Naive thymus-derived CD4-positive, alpha-beta T cell (primary cell): ENCODE measurements at regions not wholly inside any gene's neighbourhood (a gene's known extent, or its start where the extent isn't known, plus 50 kb on each side); places are given as distances from the start of the nearest gene placed in this dataset.

Experiments
- ATAC-seq: fragments of 150-1000 bp; cut with Tn5 transposase; 2 replicates; pipeline ENCODE4 v1.10.0; 2021; ENCODE audit warnings: mild to moderate bottlenecking, moderate library complexity
- CTCF ChIA-PET: fragments of 350-600 bp; sonication (Branson Sonifier 250); formaldehyde crosslinking; loops from one replicate; lab custom pipeline; 2021; ENCODE audit warnings: antibody characterized with exemption; lab: Charles Lee
- POLR2A ChIA-PET: fragments of 350-600 bp; sonication (Branson Sonifier 250); formaldehyde crosslinking; loops from one replicate; lab custom pipeline; 2021; ENCODE audit warnings: antibody characterized with exemption, inconsistent platforms; lab: Charles Lee
- DNase-seq, 9 donors: peaks; one replicate each; pipeline versions ENCODE4 v3.0.0 to v3.0.0-alpha.2; 2020 to 2022; ENCODE audit warnings: mixed read lengths in 1 of 9
- H3K27ac ChIP-seq: one replicate; pipeline ENCODE4 v1.7.0; 2013; ENCODE audit warnings: mild to moderate bottlenecking, low read depth, low read length, moderate library complexity
- H3K27me3 ChIP-seq, 2 donors: one replicate each; pipeline ENCODE4 v1.7.0; 2013; ENCODE audit warnings: low read length in 2 of 2, mild to moderate bottlenecking in 2 of 2, moderate library complexity in 2 of 2; ENCODE audit not compliant: control insufficient read depth in 2 of 2, insufficient read depth in 2 of 2
- H3K36me3 ChIP-seq, 3 experiments: 1 replicate in 2 of 3; 2 replicates in 1 of 3; pipeline ENCODE4 v1.7.0; 2013; ENCODE audit warnings: low read length in 3 of 3, mild to moderate bottlenecking in 3 of 3, moderate library complexity in 1 of 3; ENCODE audit not compliant: insufficient read depth in 3 of 3, control insufficient read depth in 2 of 3
- H3K4me1 ChIP-seq, 2 donors: one replicate each; pipeline ENCODE4 v1.7.0; 2013; ENCODE audit warnings: low read length in 2 of 2, mild to moderate bottlenecking in 2 of 2, moderate library complexity in 1 of 2; ENCODE audit not compliant: control insufficient read depth in 2 of 2, insufficient read depth in 2 of 2
- H3K4me3 ChIP-seq: 2 replicates; pipeline ENCODE4 v1.7.0; 2013; ENCODE audit warnings: mild to moderate bottlenecking, low read length
- H3K9me3 ChIP-seq, 3 experiments: 1 replicate in 2 of 3; 2 replicates in 1 of 3; pipeline ENCODE4 v1.7.0; 2013; ENCODE audit warnings: low read length in 3 of 3; ENCODE audit not compliant: control insufficient read depth in 2 of 3
- H3K27ac Mint-ChIP-seq, 9 donors: one replicate each; pipeline ENCODE4 v1.8.0; 2020 to 2022; ENCODE audit warnings: mixed read lengths in 9 of 9, mild to moderate bottlenecking in 8 of 9, moderate library complexity in 5 of 9, inconsistent platforms in 2 of 9
- H3K27me3 Mint-ChIP-seq, 5 donors: one replicate each; pipeline ENCODE4 v1.8.0; 2021 to 2022; ENCODE audit warnings: mixed read lengths in 5 of 5, mild to moderate bottlenecking in 1 of 5
- H3K36me3 Mint-ChIP-seq, 5 donors: one replicate each; pipeline ENCODE4 v1.8.0; 2020 to 2022; ENCODE audit warnings: mixed read lengths in 5 of 5, mild to moderate bottlenecking in 3 of 5, inconsistent platforms in 1 of 5
- H3K4me1 Mint-ChIP-seq, 7 donors: one replicate each; pipeline ENCODE4 v1.8.0; 2020 to 2022; ENCODE audit warnings: mixed read lengths in 7 of 7, mild to moderate bottlenecking in 3 of 7, inconsistent platforms in 1 of 7
- H3K4me3 Mint-ChIP-seq, 10 donors: one replicate each; pipeline ENCODE4 v1.8.0; 2020 to 2022; ENCODE audit warnings: mild to moderate bottlenecking in 10 of 10, mixed read lengths in 10 of 10, moderate library complexity in 6 of 10, inconsistent platforms in 2 of 10
- H3K9me3 Mint-ChIP-seq, 11 donors: one replicate each; pipeline ENCODE4 v1.8.0; 2020 to 2022; ENCODE audit warnings: mixed read lengths in 11 of 11, mild to moderate bottlenecking in 4 of 11, inconsistent platforms in 1 of 11, moderate library complexity in 1 of 11
- intact Hi-C, 2 donors: fragments of 100-400 bp; cut with micrococcal nuclease; formaldehyde crosslinking; loops; one replicate each; pipeline ENCODE4 v1.15.1; 2023

- Histone ChIP-seq H3K27me3 (no peaks in the 10 kb centered on the region), H3K27ac (no peak overlapping the region), H3K9me3 (no peaks in the 10 kb centered on the region), H3K36me3 (no peaks in the 10 kb centered on the region), H3K4me1 (no peaks in the 10 kb centered on the region), H3K4me3 (no peak overlapping the region)
- Mint-ChIP-seq H3K27ac (no peak overlapping the region), H3K9me3 (peaks cover 0 to 15% (median 0%) of the 10 kb centered on the region in 11 donors), H3K4me3 (no peak overlapping the region), H3K27me3 (no peaks in the 10 kb centered on the region), H3K36me3 (no peaks in the 10 kb centered on the region), H3K4me1 (no peaks in the 10 kb centered on the region)
- DNase-seq = no peak
- no peak for ATAC-seq
- POLR2A ChIA-PET = no interaction called here
- intact Hi-C loops = no loop called here
- CTCF ChIA-PET = no interaction called here
Measured at GRCh38 chr18:40096675-40097074, 1858.4 kb upstream of the PIK3C3 start.

DNA sequence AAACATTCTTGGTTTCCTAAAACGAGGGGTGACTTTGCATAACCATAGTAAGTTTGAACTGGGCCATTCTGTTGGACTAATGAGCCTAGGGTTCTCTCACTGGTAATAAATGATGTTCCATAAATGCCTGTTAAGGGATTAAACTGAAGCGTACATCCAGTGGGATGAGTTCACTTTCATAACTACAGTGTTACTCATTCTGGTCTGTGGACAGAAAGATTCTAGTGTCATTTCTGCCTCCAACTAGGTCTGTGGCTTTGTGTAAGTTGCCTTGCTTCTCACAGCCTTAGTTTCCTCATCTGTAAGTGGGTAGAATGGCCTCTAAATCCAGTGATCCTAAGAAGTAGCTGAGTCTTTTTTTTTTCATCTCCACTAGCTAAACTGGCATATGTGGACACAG lies 1860.6 kb upstream of the PIK3C3 start:
- no peaks in the 10 kb centered on the region for H3K4me1 Mint-ChIP-seq
- no peaks in the 10 kb centered on the region for H3K4me1 ChIP-seq
- H3K27me3 Mint-ChIP-seq = no peaks in the 10 kb centered on the region
- intact Hi-C loops = no loop called here
- H3K27ac ChIP-seq = no peak overlapping the region
- ChIA-PET POLR2A (no interaction called here), CTCF (no interaction called here)
- DNase-seq (no peak), ATAC-seq (no peak)
- H3K4me3 ChIP-seq = no peak overlapping the region
- no peaks in the 10 kb centered on the region for H3K27me3 ChIP-seq
- H3K4me3 Mint-ChIP-seq = no peak overlapping the region
- no peaks in the 10 kb centered on the region for H3K9me3 ChIP-seq
- no peak overlapping the region for H3K27ac Mint-ChIP-seq
- H3K36me3 ChIP-seq = no peaks in the 10 kb centered on the region
- peaks cover 0 to 16% (median 3%) of the 10 kb centered on the region in 11 donors for H3K9me3 Mint-ChIP-seq
- no peaks in the 10 kb centered on the region for H3K36me3 Mint-ChIP-seq

DNA sequence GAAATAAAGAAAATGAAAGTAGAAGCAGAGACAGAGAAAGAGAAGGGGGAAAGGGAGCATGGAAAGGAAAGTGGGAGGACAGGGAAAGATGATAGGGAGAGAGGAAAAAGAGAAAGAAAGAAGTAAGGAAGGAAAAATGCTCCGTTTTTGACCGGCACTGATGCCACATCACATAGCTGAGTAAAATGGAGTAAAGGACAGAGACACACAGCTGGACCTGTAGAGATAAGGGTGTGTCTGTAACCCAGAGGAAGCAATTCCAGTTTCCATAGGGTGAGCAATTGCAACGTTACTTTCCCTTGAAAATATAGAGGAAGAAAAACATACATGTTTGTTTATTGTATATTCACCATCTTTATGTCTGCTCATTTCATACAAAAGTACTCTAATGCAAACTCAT lies 1866.9 kb upstream of the PIK3C3 start:
- no peak for DNase-seq
- Mint-ChIP-seq H3K4me1 (no peaks in the 10 kb centered on the region), H3K36me3 (no peaks in the 10 kb centered on the region), H3K27me3 (no peaks in the 10 kb centered on the region), H3K4me3 (no peak overlapping the region), H3K27ac (no peak overlapping the region), H3K9me3 (peaks cover 0 to 22% (median 5%) of the 10 kb centered on the region in 11 donors)
- H3K4me1 ChIP-seq = no peaks in the 10 kb centered on the region
- no peak overlapping the region for H3K27ac ChIP-seq
- no peaks in the 10 kb centered on the region for H3K27me3 ChIP-seq
- ATAC-seq = no peak
- no peak overlapping the region for H3K4me3 ChIP-seq
- no peaks in the 10 kb centered on the region for H3K36me3 ChIP-seq
- ChIA-PET POLR2A (no interaction called here), CTCF (no interaction called here)
- H3K9me3 ChIP-seq = no peaks in the 10 kb centered on the region
- intact Hi-C loops = no loop called here

DNA sequence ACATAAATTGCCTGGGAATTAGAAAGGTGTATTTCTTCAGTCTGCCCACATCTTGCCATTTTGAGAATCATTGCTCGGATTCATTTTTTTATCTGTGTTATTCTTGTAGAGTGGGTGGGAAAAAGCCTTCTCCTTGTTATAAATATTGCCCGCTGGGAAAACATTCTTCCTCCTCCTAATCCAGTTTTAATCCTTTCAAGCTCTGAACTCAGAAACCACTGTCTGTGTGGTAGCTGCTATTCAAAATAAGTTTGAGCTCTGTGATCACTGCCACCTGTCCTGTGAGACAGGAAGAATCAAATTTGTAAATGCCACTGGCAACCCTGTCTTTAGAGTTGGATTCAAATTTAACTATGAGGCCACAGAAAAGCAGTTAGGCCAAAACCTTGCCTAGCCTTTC lies 1875.2 kb upstream of the PIK3C3 start:
- H3K4me1 ChIP-seq = no peaks in the 10 kb centered on the region
- no peak overlapping the region for H3K27ac Mint-ChIP-seq

GRCh38 chr18:40075616-40076015 lies 1879.4 kb upstream of the PIK3C3 start:
- ChIA-PET CTCF (no interaction called here), POLR2A (no interaction called here)
- no peaks in the 10 kb centered on the region for H3K9me3 ChIP-seq
- intact Hi-C loops = no loop called here
- no peak for DNase-seq
- Mint-ChIP-seq H3K27ac (no peak overlapping the region), H3K9me3 (peaks cover 3 to 11% (median 6%) of the 10 kb centered on the region in 11 donors), H3K4me1 (no peaks in the 10 kb centered on the region), H3K36me3 (peaks cover 0 to 3% (median 0%) of the 10 kb centered on the region in 5 donors), H3K27me3 (no peaks in the 10 kb centered on the region), H3K4me3 (no peak overlapping the region)
- H3K4me1 ChIP-seq = no peaks in the 10 kb centered on the region
- H3K27me3 ChIP-seq = no peaks in the 10 kb centered on the region
- no peaks in the 10 kb centered on the region for H3K36me3 ChIP-seq
- H3K4me3 ChIP-seq = no peak overlapping the region
- ATAC-seq = no peak
- H3K27ac ChIP-seq = no peak overlapping the region

More for the DNA sequence above, 1875.2 kb upstream of the PIK3C3 start:
- Histone ChIP-seq H3K27me3 (no peaks in the 10 kb centered on the region), H3K36me3 (no peaks in the 10 kb centered on the region), H3K9me3 (no peaks in the 10 kb centered on the region), H3K4me3 (no peak overlapping the region), H3K27ac (no peak overlapping the region)
- CTCF ChIA-PET = no interaction called here
- no peak for ATAC-seq
- peaks cover 0 to 5% (median 0%) of the 10 kb centered on the region in 11 donors for H3K9me3 Mint-ChIP-seq
- intact Hi-C loops = no loop called here
- no peaks in the 10 kb centered on the region for H3K27me3 Mint-ChIP-seq
- DNase-seq = no peak
- POLR2A ChIA-PET = no interaction called here
- H3K4me3 Mint-ChIP-seq = no peak overlapping the region
- no peaks in the 10 kb centered on the region for H3K4me1 Mint-ChIP-seq
- H3K36me3 Mint-ChIP-seq = no peaks in the 10 kb centered on the region

- Histone ChIP-seq H3K36me3 (no peaks in the 10 kb centered on the region), H3K9me3 (no peaks in the 10 kb centered on the region), H3K27me3 (no peaks in the 10 kb centered on the region), H3K4me1 (no peaks in the 10 kb centered on the region), H3K27ac (no peak overlapping the region), H3K4me3 (no peak overlapping the region)
- Mint-ChIP-seq H3K27ac (no peak overlapping the region), H3K4me3 (no peak overlapping the region), H3K4me1 (no peaks in the 10 kb centered on the region), H3K9me3 (peaks cover 2 to 18% (median 9%) of the 10 kb centered on the region in 11 donors), H3K27me3 (no peaks in the 10 kb centered on the region), H3K36me3 (peaks cover 0 to 3% (median 0%) of the 10 kb centered on the region in 5 donors)
- intact Hi-C loops = no loop called here
- CTCF ChIA-PET = no interaction called here
- DNase-seq (no peak), ATAC-seq (no peak)
- POLR2A ChIA-PET = no interaction called here
Measured at GRCh38 chr18:40072761-40073160, 1882.3 kb upstream of the PIK3C3 start.

DNA sequence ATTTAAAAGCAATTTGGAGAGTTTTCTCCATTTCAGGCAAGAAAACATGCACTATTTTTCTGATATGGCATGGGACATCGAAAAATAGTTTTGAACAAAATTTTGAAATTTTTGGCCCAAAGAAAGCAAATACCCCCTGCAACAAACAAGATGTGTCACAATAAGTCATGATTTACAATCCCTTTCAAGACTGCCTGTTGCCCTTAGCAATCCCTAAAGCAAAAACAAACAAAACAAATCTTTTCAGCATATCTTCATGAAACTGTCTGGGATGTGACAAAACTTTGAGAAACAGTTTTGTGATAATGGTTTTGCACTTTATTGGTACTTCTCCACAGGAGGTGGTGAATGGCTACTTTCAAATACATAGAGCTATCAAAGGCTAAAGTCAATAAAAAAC lies 1888.7 kb upstream of the PIK3C3 start:
- ChIA-PET POLR2A (no interaction called here), CTCF (no interaction called here)
- DNase-seq (no peak), ATAC-seq (no peak)
- no peaks in the 10 kb centered on the region for H3K27me3 ChIP-seq
- no peak overlapping the region for H3K4me3 ChIP-seq
- Mint-ChIP-seq H3K36me3 (peaks cover 0 to 3% (median 0%) of the 10 kb centered on the region in 5 donors), H3K27ac (no peak overlapping the region), H3K27me3 (no peaks in the 10 kb centered on the region), H3K9me3 (peaks cover 3 to 37% (median 10%) of the 10 kb centered on the region in 11 donors), H3K4me3 (no peak overlapping the region), H3K4me1 (no peaks in the 10 kb centered on the region)
- no peaks in the 10 kb centered on the region for H3K4me1 ChIP-seq
- intact Hi-C loops = no loop called here
- H3K9me3 ChIP-seq = no peaks in the 10 kb centered on the region
- no peak overlapping the region for H3K27ac ChIP-seq
- H3K36me3 ChIP-seq = no peaks in the 10 kb centered on the region
